ENCODE measurements at regions not wholly inside any gene's neighbourhood (a gene's known extent, or its start where the extent isn't known, plus 50 kb on each side); places are given as distances from the start of the nearest gene placed in this dataset.

GRCh38 chr1:233442026-233442780 lies 114.7 kb downstream of the MAP3K21 start:
- no peaks in the 10 kb centered on the region for H3K4me1 ChIP-seq (ENCODE audit: control insufficient read depth, extremely low read depth, insufficient read depth, low read length)
- no peaks in the 10 kb centered on the region for H4K20me1 ChIP-seq (ENCODE audit: control insufficient read depth, extremely low read depth, insufficient read depth, low read length)
- H3K4me3 ChIP-seq (replicated peaks in 1 of 4; ENCODE audit: control extremely low read depth in 1 of 4, insufficient read depth in 1 of 4, low read depth in 3 of 4, low read length in 4 of 4): no peak overlapping the region
- no peak overlapping the region for H3K4me2 ChIP-seq (ENCODE audit: extremely low read depth, insufficient read depth, low read length)
- no peak overlapping the region for H3K9ac ChIP-seq (ENCODE audit: insufficient read depth, low read length)
- H3K9me3 ChIP-seq (ENCODE audit: control insufficient read depth, insufficient read depth, low read depth, low read length): no peaks in the 10 kb centered on the region
- H3K79me2 ChIP-seq (ENCODE audit: control insufficient read depth, insufficient read depth, low read length): no peaks in the 10 kb centered on the region
- H3K36me3 ChIP-seq (ENCODE audit: control insufficient read depth, insufficient read depth, low read length): no peaks in the 10 kb centered on the region
- no peak overlapping the region for H3K27ac ChIP-seq (ENCODE audit: insufficient read depth, low read length)
- DNase-seq (ENCODE audit: low read depth in 2 of 2): peak in 1 of 2 donors; percentile 46
- TF ChIP-seq CTCF (conservative IDR thresholded peaks at IDR 0.05 in 1 of 2, IDR thresholded peaks at IDR 0.05 in 1 of 2; ENCODE audit: low read depth in 1 of 2, low read length in 2 of 2) (no peak), EZH2 (IDR thresholded peaks at IDR 0.05; ENCODE audit: low read length, missing control alignments) (no peak)
- H2AFZ ChIP-seq (ENCODE audit: low read length): no peak overlapping the region
- no peaks in the 10 kb centered on the region for H3K27me3 ChIP-seq (ENCODE audit: control insufficient read depth, insufficient read depth, low read length)

GRCh38 chr1:233443040-233443760 lies 115.7 kb downstream of the MAP3K21 start:
- TF ChIP-seq EZH2 (IDR thresholded peaks at IDR 0.05; ENCODE audit: low read length, missing control alignments) (no peak), CTCF (conservative IDR thresholded peaks at IDR 0.05 in 1 of 2, IDR thresholded peaks at IDR 0.05 in 1 of 2; ENCODE audit: low read depth in 1 of 2, low read length in 2 of 2) (no peak)
- H3K9ac ChIP-seq (ENCODE audit: insufficient read depth, low read length): no peak overlapping the region
- peak in 1 of 2 donors; percentile 71 for DNase-seq (ENCODE audit: low read depth in 2 of 2)
- H4K20me1 ChIP-seq (ENCODE audit: control insufficient read depth, extremely low read depth, insufficient read depth, low read length): no peaks in the 10 kb centered on the region
- H3K4me3 ChIP-seq (replicated peaks in 1 of 4; ENCODE audit: control extremely low read depth in 1 of 4, insufficient read depth in 1 of 4, low read depth in 3 of 4, low read length in 4 of 4): no peak overlapping the region
- no peaks in the 10 kb centered on the region for H3K27me3 ChIP-seq (ENCODE audit: control insufficient read depth, insufficient read depth, low read length)
- H2AFZ ChIP-seq (ENCODE audit: low read length): no peak overlapping the region
- no peak overlapping the region for H3K27ac ChIP-seq (ENCODE audit: insufficient read depth, low read length)
- no peaks in the 10 kb centered on the region for H3K36me3 ChIP-seq (ENCODE audit: control insufficient read depth, insufficient read depth, low read length)
- H3K9me3 ChIP-seq (ENCODE audit: control insufficient read depth, insufficient read depth, low read depth, low read length): no peaks in the 10 kb centered on the region
- H3K4me2 ChIP-seq (ENCODE audit: extremely low read depth, insufficient read depth, low read length): no peak overlapping the region
- no peaks in the 10 kb centered on the region for H3K79me2 ChIP-seq (ENCODE audit: control insufficient read depth, insufficient read depth, low read length)
- H3K4me1 ChIP-seq (ENCODE audit: control insufficient read depth, extremely low read depth, insufficient read depth, low read length): no peaks in the 10 kb centered on the region

- DNase-seq (ENCODE audit: low read depth in 2 of 2): no peak
- no peaks in the 10 kb centered on the region for H3K4me1 ChIP-seq (ENCODE audit: control insufficient read depth, extremely low read depth, insufficient read depth, low read length)
- no peak overlapping the region for H3K9ac ChIP-seq (ENCODE audit: insufficient read depth, low read length)
- H3K4me2 ChIP-seq (ENCODE audit: extremely low read depth, insufficient read depth, low read length): no peak overlapping the region
- no peaks in the 10 kb centered on the region for H3K9me3 ChIP-seq (ENCODE audit: control insufficient read depth, insufficient read depth, low read depth, low read length)
- no peak overlapping the region for H2AFZ ChIP-seq (ENCODE audit: low read length)
- no peak overlapping the region for H3K4me3 ChIP-seq (replicated peaks in 1 of 4; ENCODE audit: control extremely low read depth in 1 of 4, insufficient read depth in 1 of 4, low read depth in 3 of 4, low read length in 4 of 4)
- no peaks in the 10 kb centered on the region for H3K79me2 ChIP-seq (ENCODE audit: control insufficient read depth, insufficient read depth, low read length)
- no peaks in the 10 kb centered on the region for H3K27me3 ChIP-seq (ENCODE audit: control insufficient read depth, insufficient read depth, low read length)
- no peaks in the 10 kb centered on the region for H3K36me3 ChIP-seq (ENCODE audit: control insufficient read depth, insufficient read depth, low read length)
- TF ChIP-seq CTCF (conservative IDR thresholded peaks at IDR 0.05 in 1 of 2, IDR thresholded peaks at IDR 0.05 in 1 of 2; ENCODE audit: low read depth in 1 of 2, low read length in 2 of 2): no peak
- no peak for TF ChIP-seq EZH2 (IDR thresholded peaks at IDR 0.05; ENCODE audit: low read length, missing control alignments)
- no peaks in the 10 kb centered on the region for H4K20me1 ChIP-seq (ENCODE audit: control insufficient read depth, extremely low read depth, insufficient read depth, low read length)
- no peak overlapping the region for H3K27ac ChIP-seq (ENCODE audit: insufficient read depth, low read length)
Observed at GRCh38 chr1:233444484-233444883, 117.0 kb downstream of the MAP3K21 start.

All from fibroblast of lung (primary cell).